Epithelial cell of proximal tubule (primary cell): ENCODE measurements at regions not wholly inside any gene's neighbourhood (a gene's known extent, or its start where the extent isn't known, plus 50 kb on each side); places are given as distances from the start of the nearest gene placed in this dataset.

Experiments
- DNase-seq: peaks from one replicate; pipeline ENCODE4 v3.0.0-alpha.2; 2011; ENCODE audit warnings: low read depth
- H3K4me3 ChIP-seq: 2 replicates; pipeline ENCODE4 v1.5.1; 2011; ENCODE audit warnings: low read depth, mild to moderate bottlenecking, low read length
- TF ChIP-seq, protein P1 (sequence below): conservative IDR thresholded peaks from 2 replicates; pipeline ENCODE4 v1.5.1; 2012; ENCODE audit warnings: low read depth, mild to moderate bottlenecking, low read length

DNA sequence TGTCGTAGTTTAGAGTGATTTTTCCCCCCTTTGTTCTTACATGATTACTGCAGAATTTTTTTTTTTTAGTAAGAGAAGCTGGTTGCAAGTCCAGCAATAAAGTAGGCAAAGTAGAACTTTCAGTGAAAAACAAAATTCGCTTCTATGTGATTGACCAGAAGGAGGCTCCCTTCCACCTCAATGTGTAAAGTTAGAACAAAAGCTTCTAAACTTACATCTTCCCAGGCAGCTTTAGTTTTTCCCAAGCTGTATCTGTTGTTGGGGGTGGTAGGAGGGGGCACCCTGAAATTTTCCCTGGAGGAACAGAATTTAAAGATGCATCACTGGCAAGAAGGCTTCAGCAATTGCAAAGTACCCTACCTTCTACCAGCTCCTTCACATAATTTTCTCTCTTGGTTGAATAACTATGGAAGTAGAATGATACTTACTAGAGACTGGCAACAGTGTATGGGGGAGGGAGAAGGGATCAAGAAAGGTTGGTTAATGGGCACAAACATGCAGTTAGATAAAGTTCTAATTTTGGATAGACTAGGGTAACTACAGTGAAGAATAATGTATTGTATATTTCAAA lies 87.3 kb upstream of the E2F7 start:
- TF ChIP-seq, protein P1, sequence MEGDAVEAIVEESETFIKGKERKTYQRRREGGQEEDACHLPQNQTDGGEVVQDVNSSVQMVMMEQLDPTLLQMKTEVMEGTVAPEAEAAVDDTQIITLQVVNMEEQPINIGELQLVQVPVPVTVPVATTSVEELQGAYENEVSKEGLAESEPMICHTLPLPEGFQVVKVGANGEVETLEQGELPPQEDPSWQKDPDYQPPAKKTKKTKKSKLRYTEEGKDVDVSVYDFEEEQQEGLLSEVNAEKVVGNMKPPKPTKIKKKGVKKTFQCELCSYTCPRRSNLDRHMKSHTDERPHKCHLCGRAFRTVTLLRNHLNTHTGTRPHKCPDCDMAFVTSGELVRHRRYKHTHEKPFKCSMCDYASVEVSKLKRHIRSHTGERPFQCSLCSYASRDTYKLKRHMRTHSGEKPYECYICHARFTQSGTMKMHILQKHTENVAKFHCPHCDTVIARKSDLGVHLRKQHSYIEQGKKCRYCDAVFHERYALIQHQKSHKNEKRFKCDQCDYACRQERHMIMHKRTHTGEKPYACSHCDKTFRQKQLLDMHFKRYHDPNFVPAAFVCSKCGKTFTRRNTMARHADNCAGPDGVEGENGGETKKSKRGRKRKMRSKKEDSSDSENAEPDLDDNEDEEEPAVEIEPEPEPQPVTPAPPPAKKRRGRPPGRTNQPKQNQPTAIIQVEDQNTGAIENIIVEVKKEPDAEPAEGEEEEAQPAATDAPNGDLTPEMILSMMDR: peak; percentile 72

DNA sequence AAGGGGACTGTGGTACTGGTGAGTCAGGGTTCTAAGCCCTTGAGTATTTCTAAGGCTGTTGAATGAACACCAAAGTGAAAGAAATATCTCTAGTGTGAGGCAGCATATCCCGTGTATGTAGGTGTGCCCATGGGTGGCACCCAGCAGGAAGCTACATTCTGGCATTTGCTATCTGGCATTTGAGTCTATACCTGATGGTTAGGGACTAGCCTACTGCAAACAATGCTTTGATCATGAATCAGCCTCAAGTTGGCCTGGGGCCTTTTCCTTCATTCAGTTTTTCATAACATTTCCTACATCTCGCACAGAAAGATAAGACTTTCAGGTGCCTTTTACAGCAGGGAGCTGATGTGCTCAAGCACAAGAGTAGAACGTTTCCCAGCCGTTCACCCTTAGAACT lies 85.7 kb upstream of the E2F7 start:
- TF ChIP-seq, protein P1: no peak
- no peak for DNase-seq
- H3K4me3 ChIP-seq: no peak overlapping the region

More for the DNA sequence above, 87.3 kb upstream of the E2F7 start:
- H3K4me3 ChIP-seq: no peak overlapping the region
- no peak for DNase-seq

DNA sequence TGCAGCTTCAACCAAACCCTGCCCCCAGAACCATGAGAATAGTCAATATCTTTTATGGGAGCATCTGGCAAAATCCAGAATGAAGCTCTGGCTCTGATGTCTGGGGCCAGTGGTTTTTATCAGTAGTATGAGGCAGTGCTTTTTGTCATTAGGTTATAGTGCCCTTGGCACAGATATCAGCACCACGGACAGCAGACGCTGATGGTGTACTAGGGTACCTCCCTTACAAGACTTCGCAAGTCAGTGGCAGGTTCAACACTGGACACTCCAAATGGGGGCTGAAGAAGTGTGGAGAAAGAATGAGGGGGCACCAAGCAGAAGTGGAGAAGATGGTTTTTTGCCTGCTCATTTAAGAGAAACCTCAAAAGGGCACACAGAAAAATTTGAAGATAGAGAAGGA lies 68.2 kb upstream of the E2F7 start:
- no peak for DNase-seq
- TF ChIP-seq, protein P1: no peak
- no peak overlapping the region for H3K4me3 ChIP-seq

DNA sequence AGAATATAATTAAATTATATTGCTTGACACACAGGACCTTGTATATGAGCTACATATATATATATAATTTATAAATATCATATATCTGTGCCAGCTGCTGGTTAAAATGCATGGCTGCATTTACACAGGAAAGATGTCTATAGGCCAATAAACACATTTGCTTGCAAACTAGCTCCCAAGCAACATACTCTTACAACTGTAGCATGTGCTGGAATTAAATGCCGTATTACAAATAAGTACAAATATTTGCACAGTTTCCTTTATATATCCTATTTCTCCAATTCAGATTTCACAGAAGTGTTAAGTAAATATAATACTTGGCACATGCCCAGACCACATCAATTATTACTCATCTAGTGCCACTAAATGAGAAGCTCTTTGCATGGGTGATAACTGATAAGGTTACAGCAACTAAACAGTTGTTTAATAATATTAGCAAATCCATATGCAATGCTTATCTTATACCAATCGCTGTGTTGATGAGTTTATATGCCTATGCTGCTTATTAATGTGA lies 66.7 kb upstream of the E2F7 start:
- H3K4me3 ChIP-seq: no peak overlapping the region
- TF ChIP-seq, protein P1: no peak
- no peak for DNase-seq

DNA sequence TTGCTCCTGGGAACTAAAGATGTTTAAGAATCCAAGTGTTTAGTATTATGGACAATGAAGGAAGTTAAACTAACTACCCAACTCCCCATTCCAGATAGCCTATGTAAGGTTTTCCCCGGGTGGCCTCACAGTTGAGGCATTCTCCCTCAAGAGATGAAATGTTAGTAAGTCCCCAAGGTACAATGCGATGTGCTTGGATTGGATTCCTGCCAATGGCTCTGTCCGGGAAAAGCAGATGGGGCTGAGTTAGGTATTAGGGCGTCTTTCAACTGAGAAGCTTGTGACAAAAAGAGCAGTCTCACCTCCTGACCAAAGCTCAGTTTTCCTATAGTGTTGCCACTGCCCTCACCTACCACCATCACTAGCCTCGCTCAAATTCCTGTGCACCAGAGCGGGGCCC lies 64.8 kb upstream of the E2F7 start:
- H3K4me3 ChIP-seq: no peak overlapping the region
- TF ChIP-seq, protein P1: no peak
- DNase-seq: no peak

DNA sequence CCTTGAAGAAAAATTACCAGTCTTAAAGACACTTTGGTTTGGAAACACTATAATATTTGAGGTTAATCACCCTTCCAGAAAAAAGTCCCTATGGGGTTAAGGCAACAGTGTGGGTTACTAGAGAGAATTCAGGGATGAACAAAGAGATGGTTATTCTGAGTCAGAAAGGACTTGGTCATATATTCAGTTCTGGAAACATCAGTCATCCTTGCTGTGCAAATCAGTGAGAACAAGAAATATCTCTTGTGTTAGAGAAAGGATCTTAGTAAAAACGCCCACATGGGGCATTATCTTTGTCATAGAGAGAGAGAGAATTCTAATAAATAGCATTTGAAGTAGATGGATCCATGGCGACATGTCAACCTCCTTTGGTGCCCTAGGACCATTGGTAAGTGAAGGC lies 59.4 kb upstream of the E2F7 start:
- TF ChIP-seq, protein P1: no peak
- DNase-seq: no peak

DNA sequence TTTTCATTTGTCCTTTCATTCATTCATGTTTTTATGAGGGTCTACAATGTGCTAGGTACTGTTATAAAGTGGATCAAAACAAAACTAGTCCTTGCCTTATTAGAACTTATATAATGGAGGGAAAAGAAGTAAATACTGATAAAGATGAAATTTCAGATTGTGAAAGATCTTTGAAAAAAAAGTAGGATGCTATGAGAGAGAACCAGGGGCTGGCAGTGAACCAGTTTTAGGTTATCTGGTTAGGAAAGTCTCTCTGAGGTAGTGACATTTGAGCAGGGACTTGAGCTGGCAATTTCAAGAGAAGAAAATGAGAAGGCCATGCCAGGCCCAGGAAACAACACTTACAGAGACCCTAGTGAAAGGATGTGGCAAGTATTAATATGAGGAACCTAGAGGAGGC lies 57.3 kb upstream of the E2F7 start:
- no peak overlapping the region for H3K4me3 ChIP-seq
- no peak for DNase-seq
- TF ChIP-seq, protein P1: no peak

More for the DNA sequence above, 59.4 kb upstream of the E2F7 start:
- H3K4me3 ChIP-seq: no peak overlapping the region
